GM12878 (cell line): ENCODE measurements at regions not wholly inside any gene's neighbourhood (a gene's known extent, or its start where the extent isn't known, plus 50 kb on each side); places are given as distances from the start of the nearest gene placed in this dataset.

ENCODE experiments used
- ATAC-seq: fragments of 200-7000 bp; cut with Tn5 transposase; 3 replicates; pipeline ENCODE4 v1.9.1; 2020; ENCODE audit warnings: mild to moderate bottlenecking, moderate library complexity
- BruUV-seq: library from RNA; stranded (reverse); fragments of 400-500 nt; replicated peaks from 2 replicates; lab custom pipeline; 2021; lab: Mats Ljungman, UMichigan
- CTCF ChIA-PET: fragments of 300-600 bp; sonication (Branson Sonifier 250); formaldehyde crosslinking; extraction: SDS; loops from one replicate; lab custom pipeline; 2021; ENCODE audit warnings: inconsistent platforms; lab: Yijun Ruan, JAX
- POLR2A ChIA-PET: fragments of 350-600 bp; formaldehyde crosslinking; extraction: SDS; loops from one replicate; lab custom pipeline; 2021; ENCODE audit warnings: inconsistent platforms; lab: Charles Lee
- RAD21 ChIA-PET: fragments of 300-600 bp; sonication (Branson Sonifier 250); formaldehyde crosslinking; loops from one replicate; lab custom pipeline; 2023; ENCODE audit warnings: antibody characterized with exemption; ENCODE audit not compliant: unreplicated experiment; lab: Charles Lee
- SMC1A ChIA-PET: fragments of 300-600 bp; sonication (Branson Sonifier 250); formaldehyde crosslinking; loops from one replicate; lab custom pipeline; 2023; ENCODE audit not compliant: unreplicated experiment, uncharacterized antibody; lab: Charles Lee
- DNase-seq: peaks from one replicate; pipeline ENCODE4 v3.0.0-alpha.2; 2011; ENCODE audit warnings: low read depth, low spot score
- FAIRE-seq: peaks from 3 replicates; lab custom pipeline; 2011; peaks lifted over from hg19 to GRCh38; lab: Jason Lieb, UNC
- H2AFZ ChIP-seq: 2 replicates; pipeline ENCODE4 v1.6.0; 2011; ENCODE audit warnings: low read depth, low read length, control low read depth; ENCODE audit not compliant: control insufficient read depth
- H3K27ac ChIP-seq: 2 replicates; pipeline ENCODE4 v1.5.1; 2011; ENCODE audit warnings: control low read depth; ENCODE audit not compliant: control insufficient read depth, insufficient read depth
- H3K27me3 ChIP-seq, 2 experiments: replicated peaks in 1 of 2; 2 replicates each; pipeline versions ENCODE4 v1.6.0 to v1.6.1; 2011; ENCODE audit warnings: low read length in 1 of 2; ENCODE audit not compliant: control insufficient read depth in 2 of 2, insufficient read depth in 2 of 2
- H3K36me3 ChIP-seq, 2 experiments: 2 replicates each; pipeline ENCODE4 v1.5.1; 2011; ENCODE audit warnings: low read length in 1 of 2; ENCODE audit not compliant: control insufficient read depth in 2 of 2, insufficient read depth in 2 of 2
- H3K4me1 ChIP-seq: 2 replicates; pipeline ENCODE4 v1.6.1; 2011; ENCODE audit warnings: mild to moderate bottlenecking, low read length, moderate library complexity, mixed read lengths; ENCODE audit not compliant: control insufficient read depth, insufficient read depth
- H3K4me2 ChIP-seq: 2 replicates; pipeline ENCODE4 v1.6.0; 2011; ENCODE audit warnings: control low read depth; ENCODE audit not compliant: control insufficient read depth, insufficient read depth
- H3K4me3 ChIP-seq: fragments of 200-600 bp; sonication (generic); 2 replicates; pipeline ENCODE4 v1.5.1; 2016
- H3K79me2 ChIP-seq: 2 replicates; pipeline ENCODE4 v1.6.0; 2011; ENCODE audit warnings: low read length; ENCODE audit not compliant: control insufficient read depth, insufficient read depth
- H3K9ac ChIP-seq: 2 replicates; pipeline ENCODE4 v1.8.0; 2011; ENCODE audit warnings: low read length, control low read depth, mixed read lengths; ENCODE audit not compliant: control insufficient read depth, insufficient read depth
- H3K9me3 ChIP-seq: replicated peaks from 3 replicates; pipeline ENCODE4 v1.5.1; 2011; ENCODE audit warnings: mild to moderate bottlenecking, low read length; ENCODE audit not compliant: control insufficient read depth, insufficient read depth
- H4K20me1 ChIP-seq: 2 replicates; pipeline ENCODE4 v1.6.0; 2011; ENCODE audit not compliant: control insufficient read depth, insufficient read depth
- CHD1 ChIP-seq: IDR thresholded peaks from 2 replicates; pipeline ENCODE4 v1.6.1; 2012; ENCODE audit warnings: low read depth, low read length, improper control_type of control experiment
- ESRRA ChIP-seq: IDR thresholded peaks from 2 replicates; pipeline ENCODE4 v1.6.1; 2012; ENCODE audit warnings: mild to moderate bottlenecking, low read length, improper control_type of control experiment
- IRF3 ChIP-seq: fragments of 450-650 bp; IDR thresholded peaks from 2 replicates; pipeline ENCODE4 v1.6.1; 2014; ENCODE audit warnings: mild to moderate bottlenecking
- JUNB ChIP-seq: IDR thresholded peaks from 2 replicates; pipeline ENCODE4 v1.6.1; 2016; ENCODE audit warnings: antibody characterized with exemption, mild to moderate bottlenecking
- NBN ChIP-seq: fragments of 450-650 bp; IDR thresholded peaks from 2 replicates; pipeline ENCODE4 v1.6.1; 2016
- SIX5 ChIP-seq: IDR thresholded peaks from 2 replicates; pipeline ENCODE4 v1.6.1; 2011; ENCODE audit warnings: mild to moderate bottlenecking, low read depth, low read length, moderate library complexity; ENCODE audit not compliant: severe bottlenecking
- TCF12 ChIP-seq: IDR thresholded peaks from 2 replicates; pipeline ENCODE4 v1.6.1; 2011; ENCODE audit warnings: low read depth, mild to moderate bottlenecking, low read length
- WGBS: methylation state at CpG from one replicate; pipeline ENCODE4 v1.1.6; 2016; ENCODE audit warnings: low lambda C conversion rate; ENCODE audit not compliant: insufficient replicate concordance, insufficient coverage; ENCODE audit errors: missing lambda C conversion rate; 5-methylcytosine and 5-hydroxymethylcytosine counted together
- in situ Hi-C: fragments of 300-500 bp; cut with MboI; formaldehyde crosslinking; loops from 9 replicates; pipeline ENCODE4 v1.14.3; 2018; ENCODE audit warnings: mixed read lengths
- intact Hi-C: fragments of 100-400 bp; cut with micrococcal nuclease; formaldehyde crosslinking; loops from one replicate; pipeline ENCODE4 v1.14.2; 2022; ENCODE audit not compliant: unreplicated experiment

GRCh38 chr11:116243991-116244390 is 528.8 kb downstream of the BUD13 start (continued):
- TF ChIP-seq IRF3, result no peak
- TF ChIP-seq CHD1, result no peak
- TF ChIP-seq SIX5, result no peak
- TF ChIP-seq, all 136 proteins: peak for 0

- H3K4me1 ChIP-seq, result no peaks in the 10 kb centered on the region
- no peaks in the 10 kb centered on the region for H3K36me3 ChIP-seq
- intact Hi-C loops, result no loop called here
- 17% methylated on average over 4 of the region's 4 CpGs for WGBS
- no peak for FAIRE-seq
- no peak for DNase-seq
- TF ChIP-seq NBN, result no peak
- TF ChIP-seq, all 136 proteins: peak for 0
- ChIA-PET CTCF (interaction anchor here (0.8 kb wide), 1 partner anchor 17 kb away, joined by 3 read pairs; no protein-coding TSS in a partner anchor), SMC1A (no interaction called here), RAD21 (no interaction called here), POLR2A (interaction anchor here (0.5 kb wide), 1 partner anchor 80 kb away, joined by 4 read pairs; no protein-coding TSS in a partner anchor)
- ATAC-seq, result no peak
- no peak overlapping the region for H3K4me2 ChIP-seq
- H3K27ac ChIP-seq, result no peak overlapping the region
- H3K4me3 ChIP-seq, result no peak overlapping the region
- no peak overlapping the region for H2AFZ ChIP-seq
- BruUV-seq, result no TSS peak
- no peaks in the 10 kb centered on the region for H3K9me3 ChIP-seq
- no peaks in the 10 kb centered on the region for H4K20me1 ChIP-seq
- no peaks in the 10 kb centered on the region for H3K79me2 ChIP-seq
- in situ Hi-C loops, result no loop called here
- H3K27me3 ChIP-seq, result 0 out of 4 replicates have a peak, but pooled peaks cover 0 to 2% of the 10 kb centered on the region in 2 experiments
- no peak overlapping the region for H3K9ac ChIP-seq
Observed at GRCh38 chr11:116242006-116242405, 530.8 kb downstream of the BUD13 start.

GRCh38 chr11:116240710-116241109 is 532.1 kb downstream of the BUD13 start:
- in situ Hi-C loops, result no loop called here
- H3K79me2 ChIP-seq, result no peaks in the 10 kb centered on the region
- ChIA-PET POLR2A (no interaction called here), CTCF (no interaction called here), RAD21 (no interaction called here), SMC1A (no interaction called here)
- FAIRE-seq, result no peak
- 45% methylated on average over 4 of the region's 4 CpGs for WGBS
- intact Hi-C loops, result no loop called here
- no peak overlapping the region for H2AFZ ChIP-seq
- no peaks in the 10 kb centered on the region for H4K20me1 ChIP-seq
- ATAC-seq, result no peak
- H3K9ac ChIP-seq, result no peak overlapping the region
- no peak for TF ChIP-seq ESRRA
- TF ChIP-seq JUNB, result no peak
- TF ChIP-seq TCF12, result no peak
- no peaks in the 10 kb centered on the region for H3K9me3 ChIP-seq
- no peak overlapping the region for H3K27ac ChIP-seq
- 0 out of 4 replicates have a peak, but pooled peaks cover 2% of the 10 kb centered on the region in 2 experiments for H3K27me3 ChIP-seq
- DNase-seq, result no peak
- no peak overlapping the region for H3K4me2 ChIP-seq
- BruUV-seq, result no TSS peak
- no peaks in the 10 kb centered on the region for H3K36me3 ChIP-seq
- H3K4me3 ChIP-seq, result no peak overlapping the region
- no peaks in the 10 kb centered on the region for H3K4me1 ChIP-seq
